HG03139 (cell line): ENCODE measurements at regions not wholly inside any gene's neighbourhood (a gene's known extent, or its start where the extent isn't known, plus 50 kb on each side); places are given as distances from the start of the nearest gene placed in this dataset.
"Not testable (repeated sequence)": the region's sequence is repeated elsewhere in the genome, so short reads cannot be mapped to it uniquely, and the experiment has no call there.

Source experiments
- ATAC-seq: cut with Tn5 transposase; IDR thresholded peaks from one replicate; pipeline ENCODE4 v1.9.1; 2021; ENCODE audit not compliant: unreplicated experiment

DNA sequence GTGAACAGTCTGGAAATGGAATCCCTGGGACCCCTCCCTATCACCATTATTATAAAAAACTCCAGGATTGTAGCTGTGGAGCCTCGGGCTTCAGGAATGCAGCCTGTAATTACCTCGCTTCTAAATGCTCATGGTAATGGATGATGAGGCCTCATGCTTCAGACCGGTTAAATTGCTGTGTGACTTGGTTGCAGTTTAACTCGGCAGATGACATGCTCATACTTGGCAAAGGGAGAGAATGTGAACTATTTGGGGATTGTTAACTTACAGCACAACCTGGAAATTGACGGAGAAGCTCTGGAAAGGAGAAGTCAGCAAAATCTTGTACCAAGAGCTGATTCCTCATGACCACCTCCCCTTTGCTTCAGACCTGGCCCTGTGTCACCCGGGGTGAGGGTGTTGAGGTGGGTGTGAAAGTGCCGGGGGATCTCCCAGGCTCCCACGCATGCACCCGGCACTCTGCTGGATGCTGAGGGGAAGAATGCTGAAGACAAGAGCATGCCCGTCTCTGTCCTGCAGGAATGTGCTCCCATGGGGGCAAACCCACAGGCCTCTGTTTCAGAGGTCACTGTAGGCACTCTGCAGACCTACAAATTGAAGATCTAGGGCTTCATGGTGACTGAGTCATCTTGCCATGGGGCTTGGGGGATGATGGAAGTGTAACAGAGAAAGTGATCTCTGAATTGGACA is 364.8 kb downstream of the RPS6KC1 start:
- no peak for ATAC-seq

DNA sequence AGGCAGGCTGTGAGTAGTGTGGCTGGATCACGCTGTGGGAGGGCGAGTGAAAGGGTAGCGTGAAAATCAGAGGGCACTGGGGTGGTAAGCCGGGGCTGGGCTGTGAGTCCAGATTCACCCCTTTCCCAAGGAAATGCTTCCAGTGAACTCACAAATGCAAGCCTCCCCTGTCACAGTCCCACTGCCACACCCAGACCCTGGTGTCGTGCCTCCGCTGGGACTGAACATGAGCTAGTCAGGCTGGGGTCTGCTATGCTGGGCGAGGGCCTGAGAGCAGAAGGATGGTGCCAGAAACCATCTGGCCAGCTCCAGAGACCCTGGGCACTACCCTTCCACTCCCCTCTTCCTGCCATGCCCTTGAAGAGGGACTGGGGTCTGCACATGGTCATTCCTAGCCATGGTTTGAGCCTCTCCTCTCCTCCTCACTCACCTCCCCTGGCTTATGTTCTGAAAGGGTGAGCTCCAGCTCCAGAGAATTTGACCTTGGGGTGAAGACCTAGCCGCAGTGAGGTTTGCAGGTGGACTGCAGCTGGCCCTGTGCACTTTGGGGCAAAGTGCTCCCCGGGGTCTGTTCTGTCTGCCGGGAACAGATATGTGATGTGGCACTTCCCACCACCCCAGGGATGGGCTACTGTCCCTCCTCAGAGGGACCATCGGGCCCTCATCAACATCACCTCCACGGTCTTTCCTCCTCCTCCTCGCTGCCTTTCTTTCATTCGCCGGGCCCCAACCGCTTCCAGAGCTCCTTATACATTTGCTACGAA is 365.6 kb downstream of the RPS6KC1 start:
- no peak for ATAC-seq

DNA sequence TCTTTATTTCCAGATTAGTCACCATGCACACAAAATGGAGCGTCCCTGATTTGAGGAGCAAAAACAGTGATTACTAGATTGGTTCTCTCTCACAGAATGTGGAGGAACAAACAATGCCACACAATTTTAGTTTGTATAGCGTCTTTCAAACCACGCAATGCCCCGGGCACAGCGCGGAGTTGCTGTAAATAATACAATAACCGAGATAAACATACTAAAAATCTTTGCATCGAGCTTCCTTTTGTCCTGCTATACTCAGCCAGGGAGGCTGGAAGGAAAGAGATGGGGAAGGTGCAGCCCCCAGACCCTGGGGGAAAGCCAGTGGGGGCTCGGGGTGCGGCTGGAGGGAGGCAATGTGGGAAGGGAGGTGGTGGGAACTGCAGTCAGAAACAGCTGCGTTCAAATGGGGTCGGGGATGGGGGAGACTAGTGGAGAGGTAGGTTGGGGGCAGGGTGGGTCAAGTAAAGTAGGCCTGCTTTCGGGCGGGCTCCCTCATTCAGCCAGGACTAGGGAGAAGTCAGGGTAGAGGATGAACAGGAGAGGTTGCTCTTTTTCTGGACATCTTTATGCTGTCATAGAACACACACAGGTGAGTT is 366.3 kb downstream of the RPS6KC1 start:
- ATAC-seq = no peak

DNA sequence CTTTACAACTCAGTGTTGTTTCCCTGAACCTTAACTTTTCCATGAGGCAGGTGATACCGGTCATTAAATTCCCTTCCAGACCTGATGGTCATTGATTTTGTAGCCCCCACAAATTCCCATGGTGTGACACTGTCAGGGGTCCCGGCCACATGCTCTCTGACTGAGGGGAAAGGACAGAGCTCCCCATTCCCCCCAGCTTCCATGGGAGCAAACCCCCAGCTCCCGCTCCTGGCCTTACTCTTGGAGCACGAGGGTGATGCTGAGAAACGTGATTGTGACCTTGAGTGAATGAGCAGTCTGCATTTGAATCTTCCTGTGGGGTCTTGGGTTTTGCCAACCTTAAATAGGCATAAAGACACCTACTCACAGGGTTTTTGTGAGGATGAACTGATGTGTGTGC is 366.8 kb downstream of the RPS6KC1 start:
- ATAC-seq = no peak

DNA sequence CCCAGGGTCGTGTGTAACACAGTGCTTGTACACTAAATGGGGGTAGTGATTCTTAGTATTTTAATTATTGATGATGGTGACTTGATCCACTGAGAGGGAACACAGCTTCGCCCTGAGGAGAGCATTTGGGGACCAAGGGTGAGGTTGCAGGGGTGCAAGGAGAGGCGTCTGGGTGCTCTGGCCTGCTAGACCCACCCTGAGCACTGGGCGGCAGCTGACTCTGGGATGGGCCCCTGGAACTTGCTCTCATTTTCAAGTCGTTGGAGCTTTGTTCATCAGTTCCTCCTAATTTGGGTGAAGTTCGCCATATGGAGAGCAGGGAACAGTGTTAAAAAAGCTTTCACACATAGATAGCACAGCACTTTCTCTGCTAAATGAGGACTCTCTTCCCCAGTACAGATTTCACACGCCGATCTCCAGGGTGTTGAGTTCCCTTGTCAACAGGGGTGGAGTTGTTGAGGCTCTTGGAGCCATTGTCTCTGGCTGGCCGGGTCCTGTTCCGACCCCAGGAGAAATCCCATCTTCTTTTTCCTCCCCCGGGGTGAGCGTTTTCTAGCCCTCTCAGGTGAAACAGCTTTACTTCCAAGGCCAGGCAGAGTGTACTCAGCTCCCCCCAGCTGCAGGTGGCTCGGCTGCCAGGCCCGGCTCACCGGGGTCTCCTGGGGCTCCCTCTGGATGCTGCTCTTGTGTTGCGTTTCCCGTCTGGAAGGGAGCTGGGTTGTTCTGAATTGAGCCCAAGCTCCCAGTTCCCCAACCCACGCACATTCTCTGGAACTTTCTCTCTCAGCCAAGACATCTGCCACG is 367.4 kb downstream of the RPS6KC1 start:
- no peak for ATAC-seq

DNA sequence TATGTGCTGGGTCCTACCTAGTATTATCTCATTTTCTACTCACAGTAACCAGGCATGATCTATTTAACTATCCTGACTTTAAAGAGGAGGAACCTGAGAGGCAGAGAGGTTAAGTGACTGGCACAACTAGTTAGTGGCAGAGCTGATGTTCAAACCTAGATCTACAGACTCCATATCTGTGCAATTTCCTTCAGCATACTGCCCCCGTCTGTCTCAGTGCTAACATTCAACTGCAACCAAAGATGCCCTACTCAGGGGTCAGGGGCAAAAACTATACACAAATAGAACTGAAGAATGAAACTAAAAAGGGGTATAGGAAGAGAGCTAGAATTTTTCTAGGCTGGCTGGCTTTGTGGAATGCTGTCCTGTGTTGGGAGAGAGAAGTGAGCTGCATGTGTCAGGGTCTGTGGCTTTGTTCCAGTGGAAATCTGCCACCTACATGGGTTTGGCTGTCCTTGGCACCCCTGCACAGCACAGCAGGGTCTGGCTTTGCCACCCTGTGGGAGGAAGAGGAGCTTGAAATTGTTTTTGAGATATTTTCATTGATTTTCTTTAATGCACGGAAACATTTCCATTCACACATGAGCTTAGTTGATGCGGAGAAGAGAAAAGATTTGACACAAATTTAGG is 368.5 kb downstream of the RPS6KC1 start:
- no peak for ATAC-seq

DNA sequence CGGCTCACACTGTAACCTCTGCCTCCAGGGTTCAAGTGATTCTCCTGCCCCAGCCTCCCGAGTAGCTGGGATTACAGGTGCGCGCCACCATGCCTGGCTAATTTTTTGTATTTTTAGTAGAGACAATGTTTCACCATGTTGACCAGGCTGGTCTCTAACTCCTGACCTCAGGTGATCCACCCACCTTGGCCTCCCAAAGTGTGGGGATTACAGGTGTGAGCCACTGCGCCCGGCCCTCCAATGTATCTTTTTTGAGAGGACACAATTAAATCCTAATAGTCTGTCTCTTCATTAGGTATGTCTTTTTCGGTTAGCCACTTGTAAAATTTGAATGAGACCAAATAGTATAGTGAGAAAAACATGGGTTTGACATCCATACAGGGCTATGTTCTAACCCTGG is 370.1 kb downstream of the RPS6KC1 start:
- not testable (repeated sequence) for ATAC-seq

DNA sequence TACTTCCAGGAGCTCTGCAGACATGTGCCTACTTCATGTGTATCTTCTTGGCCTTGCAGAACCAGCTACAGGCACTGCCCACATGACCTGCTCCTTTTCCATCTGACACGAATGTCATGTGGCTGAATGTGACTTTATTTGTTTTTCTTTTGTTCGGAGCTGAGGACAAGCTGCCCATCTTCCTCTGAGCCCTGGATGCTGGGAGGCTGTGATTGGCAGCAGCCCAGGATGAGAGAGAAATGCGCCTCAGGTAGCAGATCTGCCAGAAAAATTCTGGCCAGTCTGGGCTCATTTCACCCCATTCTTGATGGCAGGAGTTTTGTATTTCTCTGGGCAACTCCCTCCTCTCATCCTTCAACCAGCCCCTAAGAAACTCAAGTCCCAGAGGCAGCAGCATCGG is 372.0 kb downstream of the RPS6KC1 start:
- ATAC-seq = no peak

DNA sequence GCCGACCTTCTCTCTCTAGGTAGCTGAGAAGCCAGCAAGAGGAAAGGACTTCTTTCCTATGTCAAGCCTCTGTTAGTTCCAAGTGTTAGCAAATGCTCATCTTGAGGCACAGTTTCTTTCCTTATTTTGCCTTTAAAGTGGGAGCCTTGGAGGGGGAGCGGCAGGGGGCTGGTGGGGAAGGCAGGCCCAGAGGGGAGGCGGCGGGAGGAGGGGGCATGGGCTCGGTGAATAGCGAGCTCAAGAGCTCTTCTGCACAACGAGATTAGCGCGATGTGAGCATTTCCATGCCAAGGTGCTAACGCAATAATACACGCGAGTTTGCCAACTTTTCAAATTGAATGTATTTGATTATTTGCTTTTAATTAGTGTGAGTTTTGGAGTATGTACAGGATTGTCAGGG is 372.6 kb downstream of the RPS6KC1 start:
- ATAC-seq = no peak

DNA sequence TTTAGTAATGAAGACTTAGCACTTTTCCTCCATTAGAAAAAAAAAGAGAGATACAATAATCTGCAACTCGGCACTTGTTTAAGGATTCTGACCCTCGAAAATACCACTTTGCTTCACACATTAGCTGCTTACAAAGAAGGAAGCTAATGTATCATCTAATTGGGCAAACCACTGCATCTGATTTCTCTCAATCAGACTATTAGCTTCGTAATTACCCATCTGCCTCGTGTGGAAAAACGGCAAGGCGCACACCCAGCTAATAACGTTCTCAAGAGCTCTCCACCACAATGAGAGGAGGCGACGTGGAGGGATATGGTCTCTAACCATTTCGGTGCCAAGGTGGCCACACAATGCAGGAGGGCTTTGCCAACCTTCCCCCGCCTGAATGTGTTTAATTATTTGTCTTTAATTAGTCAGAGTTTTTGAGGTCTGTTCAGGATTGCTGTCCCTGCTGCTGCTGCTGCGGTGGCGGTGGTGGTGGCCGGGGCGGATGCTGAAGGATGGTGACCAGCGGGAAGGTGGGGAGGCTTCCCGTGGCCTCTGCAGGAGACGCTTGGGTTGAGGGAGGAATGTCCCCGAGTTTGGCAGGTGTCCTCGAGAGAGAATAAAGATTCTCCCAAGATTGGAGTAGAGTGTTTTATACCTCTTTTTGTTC is 374.5 kb downstream of the RPS6KC1 start:
- ATAC-seq = no peak

DNA sequence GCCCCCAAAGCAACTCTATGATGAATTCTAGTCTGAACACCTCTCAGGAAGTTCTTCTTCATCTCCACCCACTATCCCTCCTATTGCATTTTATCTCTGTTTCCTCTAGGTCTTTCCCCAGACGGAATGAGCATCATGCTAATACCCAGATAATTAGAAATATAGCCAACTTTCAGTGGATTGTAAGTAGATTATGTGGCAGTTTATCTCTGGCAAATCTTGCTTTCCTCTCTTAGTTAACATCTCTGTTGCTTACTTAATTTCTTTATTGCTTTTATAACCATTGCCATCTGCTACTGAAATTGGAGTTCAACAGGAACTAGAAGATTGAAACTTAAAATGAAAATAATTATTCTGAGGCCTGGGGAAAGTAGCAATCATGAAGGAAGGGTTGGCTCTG is 378.6 kb downstream of the RPS6KC1 start:
- ATAC-seq = no peak

DNA sequence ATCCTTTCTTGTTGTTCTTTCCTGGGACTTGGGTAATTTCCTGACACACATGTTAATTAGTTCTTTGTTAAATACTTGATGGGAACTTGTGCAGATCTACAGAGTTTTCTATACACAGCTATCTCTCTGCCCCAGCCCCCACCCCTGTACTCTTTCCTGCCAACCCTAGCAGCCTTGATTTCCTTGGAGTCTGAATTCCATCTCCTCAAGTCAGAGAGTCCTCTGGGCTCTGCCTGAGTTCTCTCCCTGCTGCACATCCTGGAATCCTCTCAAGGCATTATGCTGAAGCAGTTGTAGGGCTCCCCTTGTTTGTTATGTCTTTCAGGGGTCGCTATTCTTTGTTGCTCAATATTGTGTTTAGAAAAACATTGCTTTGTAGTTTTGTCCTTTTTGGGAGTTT is 384.7 kb downstream of the RPS6KC1 start:
- ATAC-seq = no peak

DNA sequence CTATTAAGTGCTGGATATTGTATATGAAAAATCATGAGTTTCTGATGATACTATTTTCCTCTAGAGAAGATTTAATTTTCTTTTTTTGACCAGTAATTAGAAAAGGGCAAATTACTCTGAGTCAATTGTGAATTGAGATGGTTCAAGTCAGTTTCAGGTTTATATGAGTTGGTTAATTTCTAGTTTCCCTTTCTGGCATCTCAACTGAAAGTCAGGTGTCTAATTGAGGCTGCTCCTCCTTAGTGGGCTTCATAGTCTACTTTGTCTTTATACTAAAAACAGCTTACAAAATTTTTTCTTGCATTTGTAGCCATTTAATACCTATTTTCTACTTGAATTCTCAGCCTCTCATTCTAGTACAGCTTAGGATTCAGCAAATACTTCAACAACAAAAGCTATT is 387.3 kb downstream of the RPS6KC1 start:
- ATAC-seq = no peak

DNA sequence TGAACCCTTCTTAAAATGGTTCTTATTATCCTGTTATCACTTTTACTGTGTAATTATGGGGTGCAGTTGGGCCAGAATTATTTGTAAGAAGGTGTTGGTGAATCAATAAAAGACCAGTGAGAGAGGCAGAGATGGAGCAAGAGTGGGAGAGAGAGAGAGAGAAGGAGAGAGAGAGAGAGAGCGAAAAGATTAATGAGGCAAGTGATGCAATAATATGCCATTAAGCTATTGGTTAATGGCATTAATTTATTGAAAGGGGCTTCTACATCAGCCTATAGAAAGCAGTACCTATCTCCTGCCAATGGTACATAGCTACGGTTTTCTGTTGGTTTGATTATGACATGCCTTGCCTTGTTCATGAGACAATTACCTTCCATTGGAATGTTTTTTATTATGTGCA is 388.7 kb downstream of the RPS6KC1 start:
- no peak for ATAC-seq

DNA sequence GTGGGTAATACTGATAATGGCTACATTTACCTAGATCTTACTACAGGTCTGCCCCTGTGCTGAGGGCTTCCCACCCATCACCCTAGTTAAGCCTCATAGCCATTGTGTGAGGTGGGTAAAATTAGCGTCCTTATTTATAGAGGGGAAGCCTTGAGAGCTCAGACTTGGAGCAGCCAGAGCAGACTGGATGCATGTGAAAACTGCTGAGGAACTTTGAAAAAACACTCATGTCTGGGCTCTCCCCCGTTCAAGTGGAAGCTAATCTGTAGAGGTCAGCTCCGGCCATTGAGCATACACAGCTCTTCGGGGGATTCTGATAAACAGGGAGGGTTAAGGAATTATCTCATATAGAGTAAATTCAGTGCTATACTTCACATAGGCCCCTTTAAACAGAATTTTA is 389.7 kb downstream of the RPS6KC1 start:
- no peak for ATAC-seq

DNA sequence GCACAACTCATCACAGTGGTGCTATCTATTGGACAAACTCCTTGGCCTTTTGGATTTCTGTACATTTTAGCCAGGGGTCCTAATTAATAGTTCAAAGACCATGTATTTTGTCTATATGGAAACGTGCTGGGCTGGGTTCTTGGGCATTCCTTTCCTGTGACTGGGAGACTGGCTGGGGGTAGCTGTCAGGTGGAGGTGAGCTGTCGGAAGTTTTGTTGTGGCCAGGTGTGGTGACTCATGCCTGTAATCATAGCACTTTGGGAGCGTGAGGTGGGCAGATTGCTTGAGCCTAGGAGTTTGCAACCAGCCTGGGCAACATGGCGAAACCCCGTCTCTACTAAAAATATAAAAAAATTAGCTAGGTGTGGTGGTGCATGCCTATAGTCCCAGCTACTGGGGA is 392.4 kb downstream of the RPS6KC1 start:
- ATAC-seq = no peak

DNA sequence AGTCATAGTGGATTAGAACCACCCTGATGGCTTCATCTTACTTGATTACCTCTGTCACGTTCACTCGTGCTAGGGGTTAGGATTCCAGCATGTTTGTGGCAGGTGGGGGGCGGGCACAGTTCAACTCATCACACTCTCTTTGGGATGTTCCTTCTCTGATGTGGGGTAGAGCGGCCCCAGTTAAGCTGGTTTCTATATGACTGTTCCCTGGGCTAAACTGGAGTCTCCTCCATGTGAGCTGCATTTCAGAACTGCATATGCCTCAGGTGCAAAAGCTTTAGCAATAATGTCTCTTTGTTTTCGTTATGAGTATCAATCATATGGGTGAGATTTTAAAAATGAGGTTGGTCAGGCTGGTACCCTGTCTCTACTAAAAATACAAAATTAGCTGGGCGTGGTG is 393.2 kb downstream of the RPS6KC1 start:
- ATAC-seq = no peak

DNA sequence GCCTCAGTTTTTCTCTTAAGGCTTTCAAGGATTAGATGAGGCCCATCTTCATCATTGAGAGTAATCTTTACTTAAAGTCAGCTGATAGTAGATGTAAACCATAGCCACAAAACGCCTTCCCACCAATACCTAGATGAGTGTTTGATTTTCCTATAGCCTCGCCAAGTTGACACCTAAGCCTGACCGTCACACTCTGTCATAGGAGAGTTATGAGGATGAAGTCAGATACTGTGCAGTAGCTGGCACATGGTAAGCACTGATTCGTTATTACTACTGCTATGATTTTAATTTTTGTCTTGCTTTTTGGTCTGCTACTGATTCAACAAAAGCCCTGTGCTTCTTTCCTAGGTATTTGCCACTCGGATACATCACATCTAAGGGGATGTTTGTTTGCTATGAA is 395.5 kb downstream of the RPS6KC1 start:
- ATAC-seq = no peak

DNA sequence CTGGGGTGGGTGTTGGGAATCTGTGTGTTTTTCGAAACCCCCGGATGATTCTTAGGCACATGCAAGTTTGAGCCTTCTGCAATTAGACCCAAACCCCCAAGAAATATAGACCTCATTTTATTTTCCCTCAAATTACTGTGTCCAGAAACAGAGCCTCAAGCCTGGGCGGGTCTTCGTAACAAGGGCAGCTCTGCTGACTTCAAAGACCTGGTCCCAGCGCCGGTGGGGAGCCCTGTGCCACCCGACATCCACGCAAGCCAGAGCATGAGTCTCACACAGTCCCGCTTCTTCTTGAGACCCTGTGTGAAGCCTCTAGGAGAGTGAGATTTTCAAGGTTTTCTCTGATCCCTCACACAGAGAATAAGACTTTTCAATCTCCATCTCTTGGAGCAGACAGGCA is 397.3 kb downstream of the RPS6KC1 start:
- ATAC-seq = no peak

DNA sequence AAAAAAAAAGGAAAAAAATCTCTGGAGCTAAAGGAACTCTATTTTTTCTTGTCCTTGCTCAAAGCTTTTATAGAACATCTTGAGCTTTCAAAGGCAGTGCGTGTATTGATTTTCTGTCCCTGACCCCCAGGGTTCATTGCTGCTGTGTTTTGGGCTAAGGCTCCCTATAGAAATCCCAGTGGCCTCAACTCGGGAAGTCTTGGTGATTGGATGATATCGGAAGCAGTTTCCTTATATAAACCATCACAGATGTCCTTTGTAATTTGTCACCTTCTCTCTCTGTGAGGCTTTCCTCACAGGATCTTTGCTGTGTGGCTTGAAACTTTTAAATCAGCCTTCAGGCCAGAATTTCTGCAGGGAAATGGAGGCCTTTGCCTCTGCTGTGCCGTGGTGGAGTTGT is 397.7 kb downstream of the RPS6KC1 start:
- no peak for ATAC-seq

DNA sequence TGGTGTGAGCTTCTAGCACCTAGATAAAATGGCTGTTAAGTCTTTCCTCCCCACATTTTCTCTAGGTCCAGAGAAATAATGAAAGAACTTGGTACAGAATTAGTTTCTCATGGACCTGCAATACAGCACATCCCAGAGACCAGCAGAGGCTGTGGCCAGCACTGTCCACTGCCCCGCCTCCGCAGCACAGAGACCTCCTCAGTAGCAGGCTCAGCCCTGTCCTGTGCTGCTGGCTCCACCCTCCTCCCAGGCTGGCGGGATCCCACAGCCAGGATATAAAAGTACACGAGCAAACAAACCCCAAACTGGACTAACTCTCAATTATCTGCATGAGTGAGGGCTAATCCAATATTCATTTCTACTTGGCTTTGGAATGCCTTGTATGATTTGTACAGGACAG is 401.5 kb downstream of the RPS6KC1 start:
- ATAC-seq = no peak
